GM12878 (cell line): ENCODE measurements at regions not wholly inside any gene's neighbourhood (a gene's known extent, or its start where the extent isn't known, plus 50 kb on each side); places are given as distances from the start of the nearest gene placed in this dataset.

Experiments
- ATAC-seq: fragments of 200-7000 bp; cut with Tn5 transposase; 3 replicates; pipeline ENCODE4 v1.9.1; 2020; ENCODE audit warnings: mild to moderate bottlenecking, moderate library complexity
- BruUV-seq: library from RNA; stranded (reverse); fragments of 400-500 nt; replicated peaks from 2 replicates; lab custom pipeline; 2021; lab: Mats Ljungman, UMichigan
- CTCF ChIA-PET: fragments of 300-600 bp; sonication (Branson Sonifier 250); formaldehyde crosslinking; extraction: SDS; loops from one replicate; lab custom pipeline; 2021; ENCODE audit warnings: inconsistent platforms; lab: Yijun Ruan, JAX
- POLR2A ChIA-PET: fragments of 350-600 bp; formaldehyde crosslinking; extraction: SDS; loops from one replicate; lab custom pipeline; 2021; ENCODE audit warnings: inconsistent platforms; lab: Charles Lee
- RAD21 ChIA-PET: fragments of 300-600 bp; sonication (Branson Sonifier 250); formaldehyde crosslinking; loops from one replicate; lab custom pipeline; 2023; ENCODE audit warnings: antibody characterized with exemption; ENCODE audit not compliant: unreplicated experiment; lab: Charles Lee
- SMC1A ChIA-PET: fragments of 300-600 bp; sonication (Branson Sonifier 250); formaldehyde crosslinking; loops from one replicate; lab custom pipeline; 2023; ENCODE audit not compliant: unreplicated experiment, uncharacterized antibody; lab: Charles Lee
- DNase-seq: peaks from one replicate; pipeline ENCODE4 v3.0.0-alpha.2; 2011; ENCODE audit warnings: low read depth, low spot score
- FAIRE-seq: peaks from 3 replicates; lab custom pipeline; 2011; peaks lifted over from hg19 to GRCh38; lab: Jason Lieb, UNC
- H2AFZ ChIP-seq: 2 replicates; pipeline ENCODE4 v1.6.0; 2011; ENCODE audit warnings: low read depth, low read length, control low read depth; ENCODE audit not compliant: control insufficient read depth
- H3K27ac ChIP-seq: 2 replicates; pipeline ENCODE4 v1.5.1; 2011; ENCODE audit warnings: control low read depth; ENCODE audit not compliant: control insufficient read depth, insufficient read depth
- H3K27me3 ChIP-seq, 2 experiments: replicated peaks in 1 of 2; 2 replicates each; pipeline versions ENCODE4 v1.6.0 to v1.6.1; 2011; ENCODE audit warnings: low read length in 1 of 2; ENCODE audit not compliant: control insufficient read depth in 2 of 2, insufficient read depth in 2 of 2
- H3K36me3 ChIP-seq, 2 experiments: 2 replicates each; pipeline ENCODE4 v1.5.1; 2011; ENCODE audit warnings: low read length in 1 of 2; ENCODE audit not compliant: control insufficient read depth in 2 of 2, insufficient read depth in 2 of 2
- H3K4me1 ChIP-seq: 2 replicates; pipeline ENCODE4 v1.6.1; 2011; ENCODE audit warnings: mild to moderate bottlenecking, low read length, moderate library complexity, mixed read lengths; ENCODE audit not compliant: control insufficient read depth, insufficient read depth
- H3K4me2 ChIP-seq: 2 replicates; pipeline ENCODE4 v1.6.0; 2011; ENCODE audit warnings: control low read depth; ENCODE audit not compliant: control insufficient read depth, insufficient read depth
- H3K4me3 ChIP-seq: fragments of 200-600 bp; sonication (generic); 2 replicates; pipeline ENCODE4 v1.5.1; 2016
- H3K79me2 ChIP-seq: 2 replicates; pipeline ENCODE4 v1.6.0; 2011; ENCODE audit warnings: low read length; ENCODE audit not compliant: control insufficient read depth, insufficient read depth
- H3K9ac ChIP-seq: 2 replicates; pipeline ENCODE4 v1.8.0; 2011; ENCODE audit warnings: low read length, control low read depth, mixed read lengths; ENCODE audit not compliant: control insufficient read depth, insufficient read depth
- H3K9me3 ChIP-seq: replicated peaks from 3 replicates; pipeline ENCODE4 v1.5.1; 2011; ENCODE audit warnings: mild to moderate bottlenecking, low read length; ENCODE audit not compliant: control insufficient read depth, insufficient read depth
- H4K20me1 ChIP-seq: 2 replicates; pipeline ENCODE4 v1.6.0; 2011; ENCODE audit not compliant: control insufficient read depth, insufficient read depth
- ATF7 ChIP-seq: fragments of 450-650 bp; IDR thresholded peaks from 2 replicates; pipeline ENCODE4 v1.6.1; 2016; ENCODE audit warnings: low read depth, mild to moderate bottlenecking
- CEBPB ChIP-seq, 2 experiments: fragments of 150-350 bp in 1 of 2; IDR thresholded peaks; 2 replicates each; pipeline ENCODE4 v1.6.1; 2012 to 2014; ENCODE audit warnings: low read depth in 2 of 2, low read length in 2 of 2, borderline replicate concordance in 1 of 2, inconsistent platforms in 1 of 2
- MTA3 ChIP-seq: IDR thresholded peaks from 2 replicates; pipeline ENCODE4 v1.6.1; 2012; ENCODE audit warnings: low read length, inconsistent platforms, borderline replicate concordance
- NFIC ChIP-seq: IDR thresholded peaks from 2 replicates; pipeline ENCODE4 v1.6.1; 2012; ENCODE audit warnings: low read depth, mild to moderate bottlenecking, inconsistent platforms, low read length, moderate library complexity
- PAX5 ChIP-seq: IDR thresholded peaks from 2 replicates; pipeline ENCODE4 v1.6.1; 2011; ENCODE audit warnings: low read depth, low read length, borderline replicate concordance
- RUNX3 ChIP-seq: IDR thresholded peaks from 2 replicates; pipeline ENCODE4 v1.6.1; 2012; ENCODE audit warnings: low read length, inconsistent platforms
- SIX5 ChIP-seq: IDR thresholded peaks from 2 replicates; pipeline ENCODE4 v1.6.1; 2011; ENCODE audit warnings: mild to moderate bottlenecking, low read depth, low read length, moderate library complexity; ENCODE audit not compliant: severe bottlenecking
- WRNIP1 ChIP-seq: IDR thresholded peaks from 2 replicates; pipeline ENCODE4 v1.6.1; 2011; ENCODE audit warnings: low read depth, low read length, improper control_type of control experiment, borderline replicate concordance
- WGBS: methylation state at CpG from one replicate; pipeline ENCODE4 v1.1.6; 2016; ENCODE audit warnings: low lambda C conversion rate; ENCODE audit not compliant: insufficient replicate concordance, insufficient coverage; ENCODE audit errors: missing lambda C conversion rate; 5-methylcytosine and 5-hydroxymethylcytosine counted together
- in situ Hi-C: fragments of 300-500 bp; cut with MboI; formaldehyde crosslinking; loops from 9 replicates; pipeline ENCODE4 v1.14.3; 2018; ENCODE audit warnings: mixed read lengths
- intact Hi-C: fragments of 100-400 bp; cut with micrococcal nuclease; formaldehyde crosslinking; loops from one replicate; pipeline ENCODE4 v1.14.2; 2022; ENCODE audit not compliant: unreplicated experiment
- TF ChIP-seq, protein P1 (sequence below): fragments of 450-650 bp; IDR thresholded peaks from 2 replicates; pipeline ENCODE4 v1.6.1; 2017; ENCODE audit warnings: mild to moderate bottlenecking, low read depth, inconsistent platforms; ENCODE audit not compliant: poor library complexity, severe bottlenecking
- TF ChIP-seq, protein P2 (sequence below): IDR thresholded peaks from 2 replicates; pipeline ENCODE4 v1.6.1; 2012; ENCODE audit warnings: low read depth, low read length, improper control_type of control experiment
- TF ChIP-seq, protein P3 (sequence below): fragments of 450-650 bp; formaldehyde crosslinking; IDR thresholded peaks from 2 replicates; pipeline ENCODE4 v1.4.0; 2020; ENCODE audit warnings: mild to moderate bottlenecking, moderate library complexity
- TF ChIP-seq, protein P4 (sequence below): fragments of 450-650 bp; IDR thresholded peaks from 2 replicates; pipeline ENCODE4 v1.6.1; 2017; ENCODE audit warnings: mild to moderate bottlenecking

DNA sequence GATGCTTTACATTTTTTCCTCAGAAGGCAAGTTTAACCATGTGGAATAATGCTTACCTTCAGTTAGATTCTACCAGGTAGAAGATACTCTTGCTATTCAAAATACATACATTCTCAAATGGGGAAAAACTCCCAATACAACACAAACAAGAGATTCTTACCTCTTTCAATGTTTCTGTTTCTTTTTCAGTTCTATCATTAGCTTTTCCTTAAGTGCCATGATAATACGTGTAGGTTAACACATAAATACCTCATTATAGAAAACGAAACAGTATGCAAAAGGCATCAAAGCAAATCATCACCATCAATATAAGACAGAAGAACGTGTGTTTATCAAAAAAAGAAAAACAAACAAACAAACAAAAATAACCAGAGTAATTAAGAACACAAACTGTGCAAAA, 300.7 kb upstream of the ROBO1 start:
- H3K4me1 ChIP-seq, result no peaks in the 10 kb centered on the region
- in situ Hi-C loops, result no loop called here
- DNase-seq, result no peak
- H4K20me1 ChIP-seq, result no peaks in the 10 kb centered on the region
- H3K9ac ChIP-seq, result no peak overlapping the region
- no peak overlapping the region for H3K4me2 ChIP-seq
- ChIA-PET POLR2A (no interaction called here), RAD21 (no interaction called here), CTCF (no interaction called here), SMC1A (no interaction called here)
- no peaks in the 10 kb centered on the region for H3K36me3 ChIP-seq
- no peak overlapping the region for H2AFZ ChIP-seq
- no peak for ATAC-seq
- no TSS peak for BruUV-seq
- H3K9me3 ChIP-seq, result no peaks in the 10 kb centered on the region
- H3K4me3 ChIP-seq, result no peak overlapping the region
- WGBS, result 0% methylated on average over 3 of the region's 3 CpGs
- H3K27me3 ChIP-seq, result no peaks in the 10 kb centered on the region
- intact Hi-C loops, result no loop called here
- H3K27ac ChIP-seq, result no peak overlapping the region
- H3K79me2 ChIP-seq, result no peaks in the 10 kb centered on the region
- no peak for FAIRE-seq
- TF ChIP-seq, protein P1, sequence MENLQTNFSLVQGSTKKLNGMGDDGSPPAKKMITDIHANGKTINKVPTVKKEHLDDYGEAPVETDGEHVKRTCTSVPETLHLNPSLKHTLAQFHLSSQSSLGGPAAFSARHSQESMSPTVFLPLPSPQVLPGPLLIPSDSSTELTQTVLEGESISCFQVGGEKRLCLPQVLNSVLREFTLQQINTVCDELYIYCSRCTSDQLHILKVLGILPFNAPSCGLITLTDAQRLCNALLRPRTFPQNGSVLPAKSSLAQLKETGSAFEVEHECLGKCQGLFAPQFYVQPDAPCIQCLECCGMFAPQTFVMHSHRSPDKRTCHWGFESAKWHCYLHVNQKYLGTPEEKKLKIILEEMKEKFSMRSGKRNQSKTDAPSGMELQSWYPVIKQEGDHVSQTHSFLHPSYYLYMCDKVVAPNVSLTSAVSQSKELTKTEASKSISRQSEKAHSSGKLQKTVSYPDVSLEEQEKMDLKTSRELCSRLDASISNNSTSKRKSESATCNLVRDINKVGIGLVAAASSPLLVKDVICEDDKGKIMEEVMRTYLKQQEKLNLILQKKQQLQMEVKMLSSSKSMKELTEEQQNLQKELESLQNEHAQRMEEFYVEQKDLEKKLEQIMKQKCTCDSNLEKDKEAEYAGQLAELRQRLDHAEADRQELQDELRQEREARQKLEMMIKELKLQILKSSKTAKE, result no peak
- no peak for TF ChIP-seq PAX5
- no peak for TF ChIP-seq NFIC
- no peak for TF ChIP-seq WRNIP1
- TF ChIP-seq, protein P2, sequence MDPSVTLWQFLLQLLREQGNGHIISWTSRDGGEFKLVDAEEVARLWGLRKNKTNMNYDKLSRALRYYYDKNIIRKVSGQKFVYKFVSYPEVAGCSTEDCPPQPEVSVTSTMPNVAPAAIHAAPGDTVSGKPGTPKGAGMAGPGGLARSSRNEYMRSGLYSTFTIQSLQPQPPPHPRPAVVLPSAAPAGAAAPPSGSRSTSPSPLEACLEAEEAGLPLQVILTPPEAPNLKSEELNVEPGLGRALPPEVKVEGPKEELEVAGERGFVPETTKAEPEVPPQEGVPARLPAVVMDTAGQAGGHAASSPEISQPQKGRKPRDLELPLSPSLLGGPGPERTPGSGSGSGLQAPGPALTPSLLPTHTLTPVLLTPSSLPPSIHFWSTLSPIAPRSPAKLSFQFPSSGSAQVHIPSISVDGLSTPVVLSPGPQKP, result no peak
- no peak for TF ChIP-seq ATF7
- no peak for TF ChIP-seq MTA3
- no peak for TF ChIP-seq SIX5
- TF ChIP-seq CEBPB (IDR thresholded peaks at IDR 0.05; ENCODE audit: borderline replicate concordance in 1 of 2, low read depth in 2 of 2, low read length in 2 of 2), result no peak
- TF ChIP-seq RUNX3, result no peak
- TF ChIP-seq, protein P3, sequence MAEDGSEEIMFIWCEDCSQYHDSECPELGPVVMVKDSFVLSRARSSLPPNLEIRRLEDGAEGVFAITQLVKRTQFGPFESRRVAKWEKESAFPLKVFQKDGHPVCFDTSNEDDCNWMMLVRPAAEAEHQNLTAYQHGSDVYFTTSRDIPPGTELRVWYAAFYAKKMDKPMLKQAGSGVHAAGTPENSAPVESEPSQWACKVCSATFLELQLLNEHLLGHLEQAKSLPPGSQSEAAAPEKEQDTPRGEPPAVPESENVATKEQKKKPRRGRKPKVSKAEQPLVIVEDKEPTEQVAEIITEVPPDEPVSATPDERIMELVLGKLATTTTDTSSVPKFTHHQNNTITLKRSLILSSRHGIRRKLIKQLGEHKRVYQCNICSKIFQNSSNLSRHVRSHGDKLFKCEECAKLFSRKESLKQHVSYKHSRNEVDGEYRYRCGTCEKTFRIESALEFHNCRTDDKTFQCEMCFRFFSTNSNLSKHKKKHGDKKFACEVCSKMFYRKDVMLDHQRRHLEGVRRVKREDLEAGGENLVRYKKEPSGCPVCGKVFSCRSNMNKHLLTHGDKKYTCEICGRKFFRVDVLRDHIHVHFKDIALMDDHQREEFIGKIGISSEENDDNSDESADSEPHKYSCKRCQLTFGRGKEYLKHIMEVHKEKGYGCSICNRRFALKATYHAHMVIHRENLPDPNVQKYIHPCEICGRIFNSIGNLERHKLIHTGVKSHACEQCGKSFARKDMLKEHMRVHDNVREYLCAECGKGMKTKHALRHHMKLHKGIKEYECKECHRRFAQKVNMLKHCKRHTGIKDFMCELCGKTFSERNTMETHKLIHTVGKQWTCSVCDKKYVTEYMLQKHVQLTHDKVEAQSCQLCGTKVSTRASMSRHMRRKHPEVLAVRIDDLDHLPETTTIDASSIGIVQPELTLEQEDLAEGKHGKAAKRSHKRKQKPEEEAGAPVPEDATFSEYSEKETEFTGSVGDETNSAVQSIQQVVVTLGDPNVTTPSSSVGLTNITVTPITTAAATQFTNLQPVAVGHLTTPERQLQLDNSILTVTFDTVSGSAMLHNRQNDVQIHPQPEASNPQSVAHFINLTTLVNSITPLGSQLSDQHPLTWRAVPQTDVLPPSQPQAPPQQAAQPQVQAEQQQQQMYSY, result no peak
- TF ChIP-seq, protein P4, sequence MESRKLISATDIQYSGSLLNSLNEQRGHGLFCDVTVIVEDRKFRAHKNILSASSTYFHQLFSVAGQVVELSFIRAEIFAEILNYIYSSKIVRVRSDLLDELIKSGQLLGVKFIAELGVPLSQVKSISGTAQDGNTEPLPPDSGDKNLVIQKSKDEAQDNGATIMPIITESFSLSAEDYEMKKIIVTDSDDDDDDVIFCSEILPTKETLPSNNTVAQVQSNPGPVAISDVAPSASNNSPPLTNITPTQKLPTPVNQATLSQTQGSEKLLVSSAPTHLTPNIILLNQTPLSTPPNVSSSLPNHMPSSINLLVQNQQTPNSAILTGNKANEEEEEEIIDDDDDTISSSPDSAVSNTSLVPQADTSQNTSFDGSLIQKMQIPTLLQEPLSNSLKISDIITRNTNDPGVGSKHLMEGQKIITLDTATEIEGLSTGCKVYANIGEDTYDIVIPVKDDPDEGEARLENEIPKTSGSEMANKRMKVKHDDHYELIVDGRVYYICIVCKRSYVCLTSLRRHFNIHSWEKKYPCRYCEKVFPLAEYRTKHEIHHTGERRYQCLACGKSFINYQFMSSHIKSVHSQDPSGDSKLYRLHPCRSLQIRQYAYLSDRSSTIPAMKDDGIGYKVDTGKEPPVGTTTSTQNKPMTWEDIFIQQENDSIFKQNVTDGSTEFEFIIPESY, result no peak
